Dendritic cell treated with granulocyte-macrophage colony-stimulating factor and Interleukin-4, amounts not matched to agents 40 ng/mL and 50 ng/mL, for 4 days (primary cell): ENCODE measurements at regions not wholly inside any gene's neighbourhood (a gene's known extent, or its start where the extent isn't known, plus 50 kb on each side); places are given as distances from the start of the nearest gene placed in this dataset.
"Not testable (repeated sequence)": the region's sequence is repeated elsewhere in the genome, so short reads cannot be mapped to it uniquely, and the experiment has no call there.

Experiments used
- H3K27ac Mint-ChIP-seq: one replicate; pipeline ENCODE4 v1.8.0; 2022; ENCODE audit warnings: mild to moderate bottlenecking, mixed read lengths
- H3K27me3 Mint-ChIP-seq: one replicate; pipeline ENCODE4 v1.8.0; 2022; ENCODE audit warnings: mild to moderate bottlenecking, mixed read lengths
- H3K36me3 Mint-ChIP-seq: one replicate; pipeline ENCODE4 v1.8.0; 2022; ENCODE audit warnings: low read depth, mixed read lengths
- H3K4me1 Mint-ChIP-seq: one replicate; pipeline ENCODE4 v1.8.0; 2022; ENCODE audit warnings: low read depth, mixed read lengths
- H3K4me3 Mint-ChIP-seq: one replicate; pipeline ENCODE4 v1.8.0; 2022; ENCODE audit warnings: mild to moderate bottlenecking, moderate library complexity, mixed read lengths
- H3K9me3 Mint-ChIP-seq: one replicate; pipeline ENCODE4 v1.8.0; 2022; ENCODE audit warnings: mixed read lengths
- intact Hi-C: fragments of 100-400 bp; cut with micrococcal nuclease; formaldehyde crosslinking; loops from one replicate; pipeline ENCODE4 v1.15.0; 2022

DNA sequence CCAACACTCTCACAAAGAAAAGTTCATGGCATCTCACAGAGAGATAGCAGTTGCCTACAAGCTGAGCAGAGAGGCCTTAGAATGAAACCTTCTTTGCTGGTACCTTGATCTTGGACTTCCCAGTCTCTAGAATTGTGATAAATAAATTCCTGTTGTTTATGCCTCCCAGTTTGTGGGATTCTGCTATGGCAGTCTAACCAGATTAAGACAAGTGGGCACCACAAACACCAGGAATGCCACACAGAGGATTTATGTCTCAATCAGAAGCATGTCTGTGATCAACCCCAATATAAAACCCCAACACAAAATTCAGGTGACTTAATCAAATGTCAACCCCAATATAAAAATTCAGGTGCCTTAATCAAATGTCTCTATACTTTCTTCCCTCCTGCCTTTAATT is 581.3 kb downstream of the XPNPEP1 start:
- Mint-ChIP-seq H3K9me3 (peaks cover 39% of the 10 kb centered on the region), H3K4me1 (no peaks in the 10 kb centered on the region), H3K4me3 (no peak overlapping the region), H3K36me3 (no peaks in the 10 kb centered on the region), H3K27me3 (no peaks in the 10 kb centered on the region), H3K27ac (no peak overlapping the region)
- intact Hi-C loops, result no loop called here

DNA sequence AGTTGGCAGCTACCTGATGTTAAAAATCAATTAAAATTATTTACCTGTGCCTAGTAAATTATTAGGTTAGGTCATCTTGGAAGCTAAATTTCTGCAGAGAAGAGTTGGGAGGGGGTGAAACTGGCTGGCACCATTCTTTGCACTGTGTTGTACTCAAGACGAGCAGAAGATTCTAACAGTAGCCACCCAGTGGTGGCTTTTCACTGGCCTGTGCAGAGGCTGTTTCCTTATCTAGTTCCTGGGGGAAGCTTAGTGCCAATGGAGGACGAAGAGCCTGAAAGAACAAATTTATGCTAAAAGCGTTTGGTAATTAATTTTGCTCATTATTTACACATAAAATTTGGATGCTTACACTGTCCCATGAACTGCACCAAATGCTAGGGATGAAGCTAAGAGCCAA is 595.3 kb downstream of the XPNPEP1 start:
- H3K4me1 Mint-ChIP-seq, result no peaks in the 10 kb centered on the region
- no peaks in the 10 kb centered on the region for H3K36me3 Mint-ChIP-seq
- H3K27me3 Mint-ChIP-seq, result no peaks in the 10 kb centered on the region
- H3K27ac Mint-ChIP-seq, result no peak overlapping the region
- intact Hi-C loops, result no loop called here
- H3K4me3 Mint-ChIP-seq, result no peak overlapping the region
- peaks cover 29% of the 10 kb centered on the region for H3K9me3 Mint-ChIP-seq

DNA sequence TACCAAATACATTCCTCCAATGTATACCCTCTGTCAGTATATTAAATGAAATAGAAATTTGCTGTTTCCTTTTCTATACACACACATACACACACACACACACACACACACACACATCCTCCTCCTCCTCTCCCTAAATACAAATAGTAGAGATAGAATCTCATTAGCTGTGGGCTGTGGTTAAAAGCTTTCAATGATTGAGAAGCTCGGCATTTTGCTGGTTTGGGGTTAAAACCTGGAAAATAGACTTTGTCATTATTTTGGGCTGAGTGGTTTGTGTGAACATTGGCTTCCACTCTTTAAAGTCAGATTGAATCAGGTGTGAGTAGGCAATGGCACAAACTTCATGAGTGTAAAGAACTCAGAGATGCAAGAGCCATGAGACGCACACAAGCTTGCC is 596.0 kb downstream of the XPNPEP1 start:
- H3K9me3 Mint-ChIP-seq, result peaks cover 29% of the 10 kb centered on the region
- no peak overlapping the region for H3K4me3 Mint-ChIP-seq
- H3K27ac Mint-ChIP-seq, result no peak overlapping the region
- H3K27me3 Mint-ChIP-seq, result no peaks in the 10 kb centered on the region
- no peaks in the 10 kb centered on the region for H3K36me3 Mint-ChIP-seq
- H3K4me1 Mint-ChIP-seq, result no peaks in the 10 kb centered on the region
- intact Hi-C loops, result no loop called here

DNA sequence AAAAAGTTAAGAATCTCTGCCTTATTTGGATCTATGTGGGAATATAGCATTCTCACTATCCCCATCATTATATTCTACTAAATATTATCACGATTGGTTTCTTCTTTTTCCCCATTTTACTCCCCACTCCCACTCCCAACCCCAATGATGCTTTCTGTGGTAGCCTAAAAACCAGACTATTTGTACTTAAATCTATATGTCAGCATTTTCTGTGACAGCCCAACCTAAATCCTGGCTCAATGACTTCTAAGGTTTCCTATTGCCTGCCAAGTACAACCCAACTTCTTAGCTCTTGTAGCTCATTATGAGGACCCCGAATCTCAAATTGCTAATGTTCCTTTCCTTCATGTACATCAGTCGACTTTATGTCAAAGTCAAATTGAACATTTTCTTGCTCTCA is 598.6 kb downstream of the XPNPEP1 start:
- peaks cover 39% of the 10 kb centered on the region for H3K9me3 Mint-ChIP-seq
- no peaks in the 10 kb centered on the region for H3K4me1 Mint-ChIP-seq
- no peaks in the 10 kb centered on the region for H3K27me3 Mint-ChIP-seq
- no peak overlapping the region for H3K27ac Mint-ChIP-seq
- intact Hi-C loops, result no loop called here
- no peaks in the 10 kb centered on the region for H3K36me3 Mint-ChIP-seq
- no peak overlapping the region for H3K4me3 Mint-ChIP-seq

DNA sequence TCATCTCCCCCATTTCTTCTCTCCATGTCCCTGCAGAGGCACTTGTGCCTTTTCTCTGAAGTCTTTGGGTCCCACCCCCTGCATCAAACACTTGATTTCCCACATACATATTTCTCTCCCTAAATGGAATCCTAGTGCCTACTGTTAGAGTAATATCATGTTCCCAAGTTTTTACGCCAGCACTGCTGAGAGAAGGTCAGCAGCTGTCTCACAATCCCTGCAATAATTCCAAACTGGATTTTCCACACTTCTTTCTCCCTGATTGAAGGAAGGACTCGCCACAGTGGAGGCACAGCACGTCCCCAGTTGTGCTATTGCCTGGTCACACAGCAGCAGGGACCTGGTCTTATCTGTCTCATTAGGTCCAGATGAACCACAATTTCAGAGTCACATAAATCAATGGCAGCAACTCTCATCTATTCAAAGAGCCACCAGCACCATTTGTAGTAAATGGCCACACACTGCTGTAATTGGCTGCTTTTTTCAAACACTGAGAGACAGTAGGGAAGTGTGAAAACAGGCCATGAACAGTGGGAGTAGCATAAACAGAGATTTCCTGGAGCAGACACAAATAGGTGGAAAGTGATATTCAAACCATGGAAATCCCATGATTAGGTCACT is 605.5 kb downstream of the XPNPEP1 start:
- no peaks in the 10 kb centered on the region for H3K36me3 Mint-ChIP-seq

DNA sequence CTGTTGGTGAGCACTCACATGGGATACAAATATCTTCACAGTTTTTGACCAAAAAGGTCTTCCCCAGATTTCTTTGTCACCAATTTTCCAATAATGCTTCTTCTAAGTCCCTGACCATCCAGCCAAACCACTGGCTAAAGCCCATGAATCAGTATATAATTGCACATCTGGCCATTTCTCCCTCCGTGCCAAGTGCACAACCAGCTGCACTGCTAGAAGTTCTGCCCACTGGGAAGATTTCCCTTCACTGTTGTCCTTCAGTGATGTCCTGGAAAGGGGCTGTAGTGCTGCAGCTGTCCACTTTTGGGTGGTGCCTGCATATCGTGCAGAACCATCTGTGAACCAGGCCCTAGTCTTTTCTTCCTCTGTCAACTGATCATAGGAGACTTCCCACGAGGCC is 609.3 kb downstream of the XPNPEP1 start:
- H3K27ac Mint-ChIP-seq, H3K4me1 Mint-ChIP-seq, H3K36me3 Mint-ChIP-seq, H3K4me3 Mint-ChIP-seq, intact Hi-C loops, H3K27me3 Mint-ChIP-seq: not testable (repeated sequence)
- H3K9me3 Mint-ChIP-seq, result peaks cover 30% of the 10 kb centered on the region

More for the DNA sequence above, 605.5 kb downstream of the XPNPEP1 start:
- H3K9me3 Mint-ChIP-seq, result peaks cover 32% of the 10 kb centered on the region
- no peaks in the 10 kb centered on the region for H3K27me3 Mint-ChIP-seq
- intact Hi-C loops, result no loop called here
- no peak overlapping the region for H3K27ac Mint-ChIP-seq
- no peak overlapping the region for H3K4me3 Mint-ChIP-seq
- H3K4me1 Mint-ChIP-seq, result no peaks in the 10 kb centered on the region

DNA sequence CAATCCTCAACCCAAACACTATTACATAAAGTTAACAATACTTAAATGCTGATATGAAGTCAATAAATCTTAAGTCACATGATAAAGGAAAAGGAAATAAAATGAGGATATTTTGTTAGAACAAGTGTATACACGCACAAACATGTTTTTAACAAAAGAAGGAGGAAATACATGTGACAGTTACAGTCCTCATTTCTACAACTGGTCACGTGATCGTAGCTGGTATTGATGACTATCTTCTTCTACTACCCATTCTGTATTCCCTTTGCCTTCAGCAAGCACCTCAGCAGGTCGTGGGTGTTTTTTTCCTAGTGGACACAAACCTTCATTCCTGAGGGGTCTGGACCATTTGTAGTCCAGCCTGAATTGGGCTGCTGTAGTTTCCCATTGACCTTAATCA is 610.8 kb downstream of the XPNPEP1 start:
- H3K27me3 Mint-ChIP-seq, intact Hi-C loops, H3K27ac Mint-ChIP-seq, H3K4me1 Mint-ChIP-seq, H3K36me3 Mint-ChIP-seq, H3K4me3 Mint-ChIP-seq: not testable (repeated sequence)
- peaks cover 25% of the 10 kb centered on the region for H3K9me3 Mint-ChIP-seq

DNA sequence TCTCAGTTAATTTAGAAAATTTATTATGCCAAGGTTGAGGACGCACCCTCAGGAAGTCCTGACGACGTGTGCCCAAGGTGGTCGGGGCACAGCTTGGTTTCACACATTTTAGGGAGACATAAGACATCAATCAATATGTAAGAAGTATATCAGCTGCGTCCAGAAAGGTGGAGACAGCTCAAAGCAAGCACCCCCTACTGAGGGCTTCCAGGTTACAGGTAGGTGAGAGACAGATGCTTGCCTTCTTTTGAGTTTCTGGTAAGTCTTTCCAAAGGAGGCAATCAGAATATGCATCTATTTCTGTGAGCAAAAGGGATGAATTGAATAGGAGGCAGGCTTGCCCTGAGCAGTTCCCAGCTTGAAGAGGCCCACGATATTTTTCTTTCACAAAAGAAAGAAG is 614.3 kb downstream of the XPNPEP1 start:
- Mint-ChIP-seq H3K27me3 (no peaks in the 10 kb centered on the region), H3K4me3 (no peak overlapping the region), H3K36me3 (no peaks in the 10 kb centered on the region), H3K4me1 (no peaks in the 10 kb centered on the region), H3K27ac (no peak overlapping the region), H3K9me3 (peaks cover 20% of the 10 kb centered on the region)
- intact Hi-C loops, result no loop called here

DNA sequence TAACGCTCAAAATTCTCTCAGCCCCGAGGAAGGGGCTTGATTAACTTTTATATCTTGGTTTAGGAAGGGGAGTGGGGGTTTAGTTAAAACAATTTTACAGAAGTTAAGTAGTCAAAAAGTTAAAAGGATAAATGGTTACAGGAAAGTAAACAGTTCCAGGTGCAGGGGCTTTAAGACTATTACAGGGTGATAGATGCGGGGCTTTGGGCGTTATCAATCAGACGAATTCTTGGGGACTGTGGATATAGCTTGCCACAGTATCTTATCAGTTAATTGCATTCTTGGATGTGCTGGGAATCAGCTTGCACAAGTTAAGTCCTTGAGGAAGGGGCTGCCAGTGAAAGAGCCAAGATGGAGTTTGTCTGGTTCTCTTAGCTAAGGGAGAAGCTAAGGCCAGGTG is 616.2 kb downstream of the XPNPEP1 start:
- H3K27me3 Mint-ChIP-seq, intact Hi-C loops, H3K4me3 Mint-ChIP-seq, H3K4me1 Mint-ChIP-seq, H3K27ac Mint-ChIP-seq, H3K36me3 Mint-ChIP-seq: not testable (repeated sequence)
- H3K9me3 Mint-ChIP-seq, result peaks cover 16% of the 10 kb centered on the region

DNA sequence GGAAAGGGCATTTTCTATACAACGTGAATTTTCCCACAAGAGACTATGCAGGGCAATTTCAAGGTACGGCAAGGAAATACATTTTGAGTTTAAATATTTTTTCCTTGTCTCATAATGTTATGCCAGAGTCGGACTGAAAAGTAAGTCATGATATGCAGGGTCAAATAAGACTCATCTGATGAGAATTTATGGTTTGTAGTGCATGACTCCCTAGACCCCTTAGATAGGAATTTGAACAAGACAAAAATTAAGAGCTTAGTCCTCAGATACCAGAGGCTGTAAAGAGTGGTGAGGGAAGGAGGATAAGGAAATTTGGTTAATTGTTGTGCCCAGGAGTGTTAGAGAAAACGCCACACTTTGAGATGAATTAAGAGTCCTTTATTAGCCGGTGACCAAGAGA is 616.6 kb downstream of the XPNPEP1 start:
- intact Hi-C loops, result no loop called here
- peaks cover 17% of the 10 kb centered on the region for H3K9me3 Mint-ChIP-seq
- no peak overlapping the region for H3K4me3 Mint-ChIP-seq
- no peaks in the 10 kb centered on the region for H3K36me3 Mint-ChIP-seq
- H3K27ac Mint-ChIP-seq, result no peak overlapping the region
- H3K4me1 Mint-ChIP-seq, result no peaks in the 10 kb centered on the region
- no peaks in the 10 kb centered on the region for H3K27me3 Mint-ChIP-seq

DNA sequence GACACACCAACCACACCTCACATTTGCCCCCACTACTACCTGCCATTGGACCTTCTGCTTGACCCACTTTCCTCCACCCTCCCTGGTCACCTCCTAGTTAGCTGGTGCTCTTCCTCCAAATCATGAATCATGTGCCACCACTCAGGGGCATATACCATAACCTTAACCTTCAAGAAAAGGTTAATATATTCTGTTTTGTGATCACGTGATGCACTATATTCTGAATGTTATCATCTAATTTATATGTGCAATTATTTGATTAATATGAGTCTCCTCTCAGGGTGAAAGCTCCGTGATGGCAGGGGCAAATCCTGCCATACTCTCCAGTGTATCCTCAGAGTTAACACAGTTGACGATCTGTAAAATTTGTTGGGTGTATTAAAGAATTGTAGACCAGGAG is 635.5 kb downstream of the XPNPEP1 start:
- H3K27ac Mint-ChIP-seq, result no peak overlapping the region
- H3K36me3 Mint-ChIP-seq, result no peaks in the 10 kb centered on the region
- peaks cover 5% of the 10 kb centered on the region for H3K9me3 Mint-ChIP-seq
- intact Hi-C loops, result no loop called here
- no peak overlapping the region for H3K4me3 Mint-ChIP-seq
- H3K4me1 Mint-ChIP-seq, result no peaks in the 10 kb centered on the region
- H3K27me3 Mint-ChIP-seq, result no peaks in the 10 kb centered on the region

DNA sequence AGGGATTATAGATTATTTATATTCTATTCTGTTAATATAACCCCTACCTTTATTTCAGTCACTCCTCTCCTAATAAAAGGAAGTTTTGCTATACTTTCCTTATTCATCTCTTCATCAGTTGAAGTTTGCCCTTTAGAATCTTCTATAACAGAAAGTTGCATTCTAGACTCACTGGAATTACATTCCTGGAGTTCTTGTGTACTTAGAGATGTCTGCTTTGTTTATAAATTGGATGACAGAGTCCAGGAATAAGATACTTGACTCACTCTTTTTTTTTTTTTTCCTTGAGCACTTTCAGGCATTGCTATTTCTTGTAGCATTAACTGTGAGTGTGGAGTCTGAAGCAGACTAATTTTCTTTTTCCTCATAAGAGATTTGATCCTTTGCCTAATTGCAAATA is 640.8 kb downstream of the XPNPEP1 start:
- no peaks in the 10 kb centered on the region for H3K27me3 Mint-ChIP-seq
- no peaks in the 10 kb centered on the region for H3K36me3 Mint-ChIP-seq
- H3K4me3 Mint-ChIP-seq, result no peak overlapping the region
- no peaks in the 10 kb centered on the region for H3K4me1 Mint-ChIP-seq
- intact Hi-C loops, result no loop called here
- H3K9me3 Mint-ChIP-seq, result no peaks in the 10 kb centered on the region
- no peak overlapping the region for H3K27ac Mint-ChIP-seq

DNA sequence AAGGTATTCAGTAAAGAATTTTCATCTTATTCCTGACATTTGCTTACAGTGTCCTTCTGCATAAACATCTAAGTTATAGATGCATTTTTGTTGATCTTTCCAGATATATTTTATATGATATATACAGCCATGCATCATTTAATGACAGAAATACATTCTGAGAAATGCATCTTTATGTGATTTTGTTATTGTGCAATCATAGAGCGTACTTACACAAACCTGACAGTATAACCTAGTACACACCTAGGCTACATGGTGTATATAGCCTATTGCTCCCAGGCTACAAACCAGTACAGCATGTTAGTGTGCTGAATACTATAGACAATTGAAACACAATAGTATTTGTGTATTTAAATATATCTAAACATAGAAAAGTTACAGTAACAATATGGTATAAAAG is 642.0 kb downstream of the XPNPEP1 start:
- intact Hi-C loops, result no loop called here
- no peaks in the 10 kb centered on the region for H3K36me3 Mint-ChIP-seq
- no peaks in the 10 kb centered on the region for H3K9me3 Mint-ChIP-seq
- H3K27me3 Mint-ChIP-seq, result no peaks in the 10 kb centered on the region
- H3K27ac Mint-ChIP-seq, result no peak overlapping the region
- no peak overlapping the region for H3K4me3 Mint-ChIP-seq
- H3K4me1 Mint-ChIP-seq, result no peaks in the 10 kb centered on the region

DNA sequence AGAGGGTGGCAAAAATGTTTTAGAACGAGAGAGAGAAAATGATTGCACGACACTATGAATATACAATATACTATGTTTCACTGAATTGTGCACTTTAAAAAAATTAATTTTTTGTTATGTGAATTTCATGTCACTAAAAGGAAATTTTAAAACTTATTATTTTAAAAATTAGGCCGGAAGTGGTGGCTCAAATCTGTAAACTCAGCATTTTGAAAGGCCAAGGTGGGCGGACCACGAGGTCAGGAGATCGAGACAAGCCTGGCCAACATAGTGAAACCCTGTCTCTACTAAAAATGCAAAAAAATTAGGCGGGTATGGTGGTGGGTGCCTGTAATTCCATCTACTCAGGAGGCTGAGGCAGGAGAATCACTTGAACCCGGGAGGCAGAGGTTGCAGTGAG is 642.5 kb downstream of the XPNPEP1 start:
- Mint-ChIP-seq H3K36me3 (no peaks in the 10 kb centered on the region), H3K27ac (no peak overlapping the region), H3K4me3 (no peak overlapping the region)

DNA sequence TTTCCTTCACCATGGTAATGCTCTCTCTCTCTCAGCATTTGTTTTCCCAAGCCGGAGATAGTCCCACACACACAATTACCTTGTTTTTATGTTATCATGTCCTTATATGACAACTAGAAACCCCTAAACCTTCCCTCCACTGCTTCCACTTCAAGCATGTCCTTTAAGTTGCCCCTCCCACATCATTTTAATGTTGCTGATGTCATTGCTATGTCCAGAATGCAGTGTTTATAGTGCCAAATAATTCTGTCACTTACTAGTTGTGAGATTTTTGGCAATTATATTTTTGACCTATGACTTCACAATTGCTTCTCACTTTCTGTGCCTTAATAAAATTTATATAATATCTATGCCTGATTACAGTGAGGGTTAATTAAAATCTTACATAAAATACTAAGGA is 645.9 kb downstream of the XPNPEP1 start:
- no peaks in the 10 kb centered on the region for H3K9me3 Mint-ChIP-seq
- no peaks in the 10 kb centered on the region for H3K36me3 Mint-ChIP-seq
- H3K27me3 Mint-ChIP-seq, result no peaks in the 10 kb centered on the region
- no peak overlapping the region for H3K27ac Mint-ChIP-seq
- H3K4me1 Mint-ChIP-seq, result no peaks in the 10 kb centered on the region
- intact Hi-C loops, result no loop called here
- no peak overlapping the region for H3K4me3 Mint-ChIP-seq

More for the DNA sequence above, 642.5 kb downstream of the XPNPEP1 start:
- no peaks in the 10 kb centered on the region for H3K4me1 Mint-ChIP-seq
- H3K9me3 Mint-ChIP-seq, result no peaks in the 10 kb centered on the region
- intact Hi-C loops, result no loop called here
- no peaks in the 10 kb centered on the region for H3K27me3 Mint-ChIP-seq
